ENCODE measurements at regions not wholly inside any gene's neighbourhood (a gene's known extent, or its start where the extent isn't known, plus 50 kb on each side); places are given as distances from the start of the nearest gene placed in this dataset.

GRCh38 chr16:13540771-13541170 lies 379.2 kb upstream of the ERCC4 start:
- Histone ChIP-seq H3K4me3 (no peak overlapping the region), H3K27ac (replicated peaks) (no peak overlapping the region), H3K36me3 (no peaks in the 10 kb centered on the region), H3K4me1 (no peaks in the 10 kb centered on the region), H3K9me3 (replicated peaks) (no peaks in the 10 kb centered on the region), H3K27me3 (ENCODE audit: low read depth) (peaks cover 15% of the 10 kb centered on the region)
- no peak for TF ChIP-seq CTCF (IDR thresholded peaks at IDR 0.05; ENCODE audit: borderline replicate concordance)
- intact Hi-C loops (cut with micrococcal nuclease), result no loop called here
- DNase-seq, result no peak

- H3K36me3 ChIP-seq, result no peaks in the 10 kb centered on the region
- no peak for DNase-seq
- intact Hi-C loops (cut with micrococcal nuclease), result no loop called here
Measured at GRCh38 chr16:13542284-13542683, 377.7 kb upstream of the ERCC4 start.

GRCh38 chr16:13543850-13544249 lies 376.1 kb upstream of the ERCC4 start:
- H3K4me3 ChIP-seq, result no peak overlapping the region
- no peaks in the 10 kb centered on the region for H3K4me1 ChIP-seq
- peaks cover 25% of the 10 kb centered on the region for H3K27me3 ChIP-seq (ENCODE audit: low read depth)
- intact Hi-C loops (cut with micrococcal nuclease), result no loop called here
- no peak for DNase-seq
- TF ChIP-seq CTCF (IDR thresholded peaks at IDR 0.05; ENCODE audit: borderline replicate concordance), result no peak
- H3K9me3 ChIP-seq (replicated peaks), result peaks cover 9% of the 10 kb centered on the region
- H3K36me3 ChIP-seq, result no peaks in the 10 kb centered on the region
- H3K27ac ChIP-seq (replicated peaks), result no peak overlapping the region

More at GRCh38 chr16:13542284-13542683, 377.7 kb upstream of the ERCC4 start:
- Histone ChIP-seq H3K9me3 (replicated peaks) (peaks cover 7% of the 10 kb centered on the region), H3K27me3 (ENCODE audit: low read depth) (peaks cover 22% of the 10 kb centered on the region), H3K27ac (replicated peaks) (no peak overlapping the region), H3K4me1 (no peaks in the 10 kb centered on the region), H3K4me3 (no peak overlapping the region)
- TF ChIP-seq CTCF (IDR thresholded peaks at IDR 0.05; ENCODE audit: borderline replicate concordance), result no peak

GRCh38 chr16:13545271-13545670 lies 374.7 kb upstream of the ERCC4 start:
- no peak for TF ChIP-seq CTCF (IDR thresholded peaks at IDR 0.05; ENCODE audit: borderline replicate concordance)
- H3K4me1 ChIP-seq, result no peaks in the 10 kb centered on the region
- H3K27ac ChIP-seq (replicated peaks), result no peak overlapping the region
- no peaks in the 10 kb centered on the region for H3K36me3 ChIP-seq
- intact Hi-C loops (cut with micrococcal nuclease), result no loop called here
- no peak overlapping the region for H3K4me3 ChIP-seq
- H3K27me3 ChIP-seq (ENCODE audit: low read depth), result peaks cover 25% of the 10 kb centered on the region
- DNase-seq, result no peak
- H3K9me3 ChIP-seq (replicated peaks), result peaks cover 9% of the 10 kb centered on the region

GRCh38 chr16:13550254-13550653 lies 369.7 kb upstream of the ERCC4 start:
- Histone ChIP-seq H3K36me3 (no peaks in the 10 kb centered on the region), H3K4me3 (no peak overlapping the region), H3K4me1 (no peaks in the 10 kb centered on the region), H3K9me3 (replicated peaks) (peaks cover 9% of the 10 kb centered on the region), H3K27ac (replicated peaks) (no peak overlapping the region), H3K27me3 (ENCODE audit: low read depth) (peaks cover 10% of the 10 kb centered on the region)
- no peak for DNase-seq
- TF ChIP-seq CTCF (IDR thresholded peaks at IDR 0.05; ENCODE audit: borderline replicate concordance), result no peak
- intact Hi-C loops (cut with micrococcal nuclease), result no loop called here
